ENCODE measurements at regions not wholly inside any gene's neighbourhood (a gene's known extent, or its start where the extent isn't known, plus 50 kb on each side); places are given as distances from the start of the nearest gene placed in this dataset.

- Histone ChIP-seq H3K36me3 (no peaks in the 10 kb centered on the region), H3K4me3 (no peak overlapping the region), H3K9me3 (replicated peaks) (no peaks in the 10 kb centered on the region), H3K27me3 (ENCODE audit: low read depth) (peaks cover 9% of the 10 kb centered on the region), H3K4me1 (no peaks in the 10 kb centered on the region), H3K27ac (replicated peaks) (no peak overlapping the region)
- intact Hi-C loops (cut with micrococcal nuclease), result no loop called here
- TF ChIP-seq CTCF (IDR thresholded peaks at IDR 0.05; ENCODE audit: borderline replicate concordance), result no peak
- no peak for DNase-seq
These were observed 108.4 kb upstream of the DCBLD2 start for GRCh38 chr3:99009851-99010250.

- Histone ChIP-seq H3K4me1 (no peaks in the 10 kb centered on the region), H3K27ac (replicated peaks) (no peak overlapping the region), H3K27me3 (ENCODE audit: low read depth) (peaks cover 13% of the 10 kb centered on the region), H3K36me3 (no peaks in the 10 kb centered on the region), H3K9me3 (replicated peaks) (no peaks in the 10 kb centered on the region), H3K4me3 (no peak overlapping the region)
- DNase-seq, result no peak
- no peak for TF ChIP-seq CTCF (IDR thresholded peaks at IDR 0.05; ENCODE audit: borderline replicate concordance)
- intact Hi-C loops (cut with micrococcal nuclease), result no loop called here
These were observed 105.2 kb upstream of the DCBLD2 start for GRCh38 chr3:99006686-99007085.

GRCh38 chr3:98999675-99000074 is 98.2 kb upstream of the DCBLD2 start:
- H3K4me1 ChIP-seq, result no peaks in the 10 kb centered on the region
- no peaks in the 10 kb centered on the region for H3K36me3 ChIP-seq
- no peak for DNase-seq
- intact Hi-C loops (cut with micrococcal nuclease), result loop anchor here (10.0 kb wide), 1 partner anchor 405 kb away; the partner anchor contains the start of gene CPOX
- no peak for TF ChIP-seq CTCF (IDR thresholded peaks at IDR 0.05; ENCODE audit: borderline replicate concordance)
- no peak overlapping the region for H3K4me3 ChIP-seq
- no peak overlapping the region for H3K27ac ChIP-seq (replicated peaks)
- no peaks in the 10 kb centered on the region for H3K9me3 ChIP-seq (replicated peaks)
- peaks cover 5% of the 10 kb centered on the region for H3K27me3 ChIP-seq (ENCODE audit: low read depth)

GRCh38 chr3:98994128-98994762 is 92.8 kb upstream of the DCBLD2 start:
- peak; percentile 75 for TF ChIP-seq CTCF (IDR thresholded peaks at IDR 0.05; ENCODE audit: borderline replicate concordance)
- Histone ChIP-seq H3K27ac (replicated peaks) (no peak overlapping the region), H3K9me3 (replicated peaks) (no peaks in the 10 kb centered on the region), H3K27me3 (ENCODE audit: low read depth) (no peaks in the 10 kb centered on the region), H3K36me3 (no peaks in the 10 kb centered on the region), H3K4me3 (no peak overlapping the region), H3K4me1 (no peaks in the 10 kb centered on the region)
- intact Hi-C loops (cut with micrococcal nuclease), result loop anchor here (10.0 kb wide), 1 partner anchor 399 kb away; the partner anchor contains the start of gene CPOX
- no peak for DNase-seq

GRCh38 chr3:98991393-98991792 is 89.9 kb upstream of the DCBLD2 start:
- intact Hi-C loops (cut with micrococcal nuclease), result loop anchor here (2.0 to 10.0 kb wide), 2 partner anchors 175 to 397 kb away; partner anchors contain the start of gene CPOX
- Histone ChIP-seq H3K9me3 (replicated peaks) (no peaks in the 10 kb centered on the region), H3K4me3 (no peak overlapping the region), H3K4me1 (peaks cover 3% of the 10 kb centered on the region), H3K27me3 (ENCODE audit: low read depth) (no peaks in the 10 kb centered on the region), H3K27ac (replicated peaks) (no peak overlapping the region), H3K36me3 (no peaks in the 10 kb centered on the region)
- no peak for TF ChIP-seq CTCF (IDR thresholded peaks at IDR 0.05; ENCODE audit: borderline replicate concordance)
- no peak for DNase-seq

Measured in left ventricle myocardium inferior (tissue), 1 donor.